ENCODE measurements at regions not wholly inside any gene's neighbourhood (a gene's known extent, or its start where the extent isn't known, plus 50 kb on each side); places are given as distances from the start of the nearest gene placed in this dataset.

DNA sequence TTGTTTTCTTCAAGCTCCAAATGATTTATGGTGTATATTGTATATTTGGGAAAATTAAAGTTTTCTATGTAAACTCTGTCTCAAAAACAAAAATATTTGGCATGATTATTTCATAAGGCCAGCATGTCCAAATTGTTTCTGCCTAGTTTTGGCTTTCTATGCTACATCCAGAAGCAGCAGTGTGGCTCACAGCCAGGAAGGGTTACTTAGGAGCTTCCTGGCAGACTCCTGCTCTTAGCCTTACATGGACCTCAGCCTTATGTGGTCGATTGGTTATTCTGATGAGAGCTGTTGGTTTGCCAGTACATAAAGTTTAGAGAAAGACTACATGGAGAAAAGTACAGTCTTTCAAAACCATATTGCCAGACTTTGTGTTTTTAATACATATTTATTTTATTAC lies 297.7 kb upstream of the FAT3 start:
- Histone ChIP-seq H3K27ac (replicated peaks in 1 of 4) (peak overlapping the region in 2 of 4 donors; percentile 6 to 40), H3K4me3 (no peak overlapping the region), H3K27me3 (no peaks in the 10 kb centered on the region), H3K4me1 (peaks cover 0 to 15% (median 13%) of the 10 kb centered on the region in 4 donors), H3K9me3 (no peaks in the 10 kb centered on the region), H3K36me3 (no peaks in the 10 kb centered on the region)
- no peak for DNase-seq (ENCODE audit: extremely low spot score)
- intact Hi-C loops (cut with DNase I), result no loop called here
- no peak for TF ChIP-seq EP300 (IDR thresholded peaks at IDR 0.05)
- peak; percentile 28 to 38 for TF ChIP-seq POLR2AphosphoS5 (IDR thresholded peaks at IDR 0.05)
- 11% methylated on average over 1 of the region's 1 CpG for WGBS

DNA sequence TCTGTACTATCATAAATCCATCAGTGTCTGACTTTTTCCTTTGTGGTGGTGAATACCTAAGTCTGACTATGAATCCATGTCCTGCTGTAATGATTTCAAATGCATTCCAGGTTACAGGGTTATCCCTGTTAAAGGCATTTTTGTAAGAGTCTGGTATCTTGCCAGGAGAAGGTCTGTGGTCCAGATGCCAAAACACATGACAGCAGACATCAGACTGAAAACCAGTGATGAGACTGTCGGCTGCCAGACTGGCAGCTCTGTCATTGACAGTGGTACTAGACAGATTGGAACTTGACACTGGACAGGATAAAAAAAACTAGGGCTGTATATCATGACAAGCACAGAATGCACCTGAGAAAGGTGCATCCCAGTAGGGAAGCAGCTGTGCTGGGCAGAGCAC lies 301.8 kb upstream of the FAT3 start:
- TF ChIP-seq POLR2AphosphoS5 (IDR thresholded peaks at IDR 0.05), result no peak
- no peak for TF ChIP-seq POLR2A (IDR thresholded peaks at IDR 0.05; ENCODE audit: low read depth)
- TF ChIP-seq EP300 (IDR thresholded peaks at IDR 0.05), result no peak
- TF ChIP-seq, protein P1, sequence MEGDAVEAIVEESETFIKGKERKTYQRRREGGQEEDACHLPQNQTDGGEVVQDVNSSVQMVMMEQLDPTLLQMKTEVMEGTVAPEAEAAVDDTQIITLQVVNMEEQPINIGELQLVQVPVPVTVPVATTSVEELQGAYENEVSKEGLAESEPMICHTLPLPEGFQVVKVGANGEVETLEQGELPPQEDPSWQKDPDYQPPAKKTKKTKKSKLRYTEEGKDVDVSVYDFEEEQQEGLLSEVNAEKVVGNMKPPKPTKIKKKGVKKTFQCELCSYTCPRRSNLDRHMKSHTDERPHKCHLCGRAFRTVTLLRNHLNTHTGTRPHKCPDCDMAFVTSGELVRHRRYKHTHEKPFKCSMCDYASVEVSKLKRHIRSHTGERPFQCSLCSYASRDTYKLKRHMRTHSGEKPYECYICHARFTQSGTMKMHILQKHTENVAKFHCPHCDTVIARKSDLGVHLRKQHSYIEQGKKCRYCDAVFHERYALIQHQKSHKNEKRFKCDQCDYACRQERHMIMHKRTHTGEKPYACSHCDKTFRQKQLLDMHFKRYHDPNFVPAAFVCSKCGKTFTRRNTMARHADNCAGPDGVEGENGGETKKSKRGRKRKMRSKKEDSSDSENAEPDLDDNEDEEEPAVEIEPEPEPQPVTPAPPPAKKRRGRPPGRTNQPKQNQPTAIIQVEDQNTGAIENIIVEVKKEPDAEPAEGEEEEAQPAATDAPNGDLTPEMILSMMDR (IDR thresholded peaks at IDR 0.05), result no peak
- intact Hi-C loops (cut with DNase I), result no loop called here

DNA sequence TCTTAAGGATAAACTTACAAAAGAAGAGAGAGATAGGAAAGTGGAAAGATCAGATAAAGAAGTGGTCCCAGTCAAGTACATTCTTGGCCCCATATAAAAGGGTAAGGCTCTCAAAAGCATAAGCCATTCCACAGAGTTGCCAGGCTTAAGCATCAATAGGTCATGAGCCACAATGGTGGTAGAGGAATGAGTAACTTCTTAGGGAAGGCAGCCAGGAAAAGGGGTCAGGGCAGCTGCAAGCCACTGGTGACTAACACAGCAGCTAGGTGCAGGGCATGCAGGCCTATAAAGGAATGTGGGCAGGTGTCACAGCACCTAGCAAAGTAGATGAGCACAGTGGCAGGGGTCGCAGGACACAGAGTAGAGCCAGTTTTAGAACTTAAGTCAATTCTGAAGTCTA lies 302.6 kb upstream of the FAT3 start:
- Histone ChIP-seq H3K9me3 (no peaks in the 10 kb centered on the region), H3K36me3 (no peaks in the 10 kb centered on the region), H3K27ac (replicated peaks in 1 of 4) (no peak overlapping the region), H3K4me3 (no peak overlapping the region), H3K27me3 (no peaks in the 10 kb centered on the region), H3K4me1 (peaks cover 0 to 7% (median 5%) of the 10 kb centered on the region in 4 donors)
- TF ChIP-seq POLR2AphosphoS5 (IDR thresholded peaks at IDR 0.05) (no peak), EP300 (IDR thresholded peaks at IDR 0.05) (no peak), POLR2A (IDR thresholded peaks at IDR 0.05; ENCODE audit: low read depth) (no peak)
- TF ChIP-seq, protein P1 (IDR thresholded peaks at IDR 0.05), result no peak
- intact Hi-C loops (cut with DNase I), result no loop called here
- 93% methylated on average over 1 of the region's 1 CpG for WGBS
- no peak for DNase-seq (ENCODE audit: extremely low spot score)

More for the DNA sequence above, 301.8 kb upstream of the FAT3 start:
- H3K4me1 ChIP-seq, result peaks cover 0 to 15% (median 13%) of the 10 kb centered on the region in 4 donors
- 100% methylated on average over 1 of the region's 1 CpG for WGBS
- H3K4me3 ChIP-seq, result no peak overlapping the region
- no peaks in the 10 kb centered on the region for H3K36me3 ChIP-seq
- no peaks in the 10 kb centered on the region for H3K9me3 ChIP-seq
- no peak for DNase-seq (ENCODE audit: extremely low spot score)
- no peak overlapping the region for H3K27ac ChIP-seq (replicated peaks in 1 of 4)
- no peaks in the 10 kb centered on the region for H3K27me3 ChIP-seq

DNA sequence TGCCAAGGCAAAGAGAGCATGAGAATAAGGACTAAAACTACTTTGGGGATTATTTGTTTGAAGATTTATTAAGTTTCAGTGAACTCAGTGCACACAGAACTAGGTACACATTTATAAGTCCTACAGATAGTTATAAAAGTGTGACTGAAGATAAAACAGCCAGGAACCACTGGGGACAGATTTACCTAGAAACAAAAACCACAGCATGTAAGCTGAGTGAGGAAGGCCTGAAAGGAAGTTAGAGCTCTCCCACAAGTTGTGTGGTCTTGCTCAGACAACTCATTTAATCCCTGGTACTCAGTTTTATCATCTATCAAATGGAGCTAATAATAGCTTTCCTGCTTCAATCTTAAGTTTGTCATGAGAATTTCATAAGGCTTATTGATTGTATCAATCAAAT lies 311.2 kb upstream of the FAT3 start:
- Histone ChIP-seq H3K36me3 (no peaks in the 10 kb centered on the region), H3K4me3 (no peak overlapping the region), H3K4me1 (no peaks in the 10 kb centered on the region), H3K9me3 (no peaks in the 10 kb centered on the region), H3K27ac (replicated peaks in 1 of 4) (no peak overlapping the region), H3K27me3 (no peaks in the 10 kb centered on the region)
- no peak for DNase-seq (ENCODE audit: extremely low spot score)
- TF ChIP-seq, protein P1 (IDR thresholded peaks at IDR 0.05), result no peak
- no peak for TF ChIP-seq POLR2AphosphoS5 (IDR thresholded peaks at IDR 0.05)
- intact Hi-C loops (cut with DNase I), result no loop called here

DNA sequence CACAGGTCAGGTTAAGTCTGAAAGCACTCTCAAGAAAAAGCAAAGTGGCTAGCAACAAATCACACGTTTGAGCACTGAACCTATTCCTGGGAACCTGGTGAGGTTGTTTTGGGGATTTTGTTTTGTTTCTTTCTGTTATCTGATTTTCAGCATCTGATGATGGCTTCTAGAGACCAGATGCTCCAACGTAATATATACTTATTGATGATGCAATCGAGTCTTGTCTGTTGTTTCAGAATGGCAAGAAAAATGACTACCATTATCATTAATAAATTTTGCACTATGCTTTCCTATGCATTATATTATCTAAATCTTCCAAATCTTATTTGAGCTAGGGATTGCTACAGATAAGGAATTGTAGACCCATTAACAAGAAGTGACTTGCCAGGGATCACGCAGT lies 312.3 kb upstream of the FAT3 start:
- no peak for DNase-seq (ENCODE audit: extremely low spot score)
- no peaks in the 10 kb centered on the region for H3K9me3 ChIP-seq
- WGBS, result 77% methylated on average over 4 of the region's 4 CpGs
- no peak overlapping the region for H3K27ac ChIP-seq (replicated peaks in 1 of 4)
- H3K4me3 ChIP-seq, result no peak overlapping the region
- TF ChIP-seq POLR2A (IDR thresholded peaks at IDR 0.05; ENCODE audit: low read depth), result no peak
- TF ChIP-seq EP300 (IDR thresholded peaks at IDR 0.05), result no peak
- TF ChIP-seq, protein P1 (IDR thresholded peaks at IDR 0.05), result no peak
- H3K4me1 ChIP-seq, result no peaks in the 10 kb centered on the region
- H3K27me3 ChIP-seq, result no peaks in the 10 kb centered on the region
- H3K36me3 ChIP-seq, result no peaks in the 10 kb centered on the region
- intact Hi-C loops (cut with DNase I), result no loop called here
